Activated T-cell treated with anti-CD3 and anti-CD28 coated beads, Interleukin-2, amount 50 U/mL, for 1 hour (primary cell): ENCODE measurements at regions not wholly inside any gene's neighbourhood (a gene's known extent, or its start where the extent isn't known, plus 50 kb on each side); places are given as distances from the start of the nearest gene placed in this dataset.
A peak's percentile ranks its signal among the peaks of the same experiment; 100 is the strongest.
"Not testable (repeated sequence)": the region's sequence is repeated elsewhere in the genome, so short reads cannot be mapped to it uniquely, and the experiment has no call there.

Source experiments
- DNase-seq: peaks from one replicate; pipeline ENCODE4 v3.0.0-alpha.2; 2020

- DNase-seq = no peak
Observed at GRCh38 chr6:170006900-170007467, 255.6 kb downstream of the ERMARD start.

GRCh38 chr6:170006071-170006899 is 254.9 kb downstream of the ERMARD start:
- DNase-seq = no peak

GRCh38 chr6:170005665-170006064 is 254.2 kb downstream of the ERMARD start:
- DNase-seq = no peak

GRCh38 chr6:170004585-170005210 is 253.3 kb downstream of the ERMARD start:
- no peak for DNase-seq

- no peak for DNase-seq
Observed at GRCh38 chr6:170003451-170004160, 252.2 kb downstream of the ERMARD start.

GRCh38 chr6:170003027-170003426 is 251.6 kb downstream of the ERMARD start:
- DNase-seq = no peak

GRCh38 chr6:170001782-170002181 is 250.4 kb downstream of the ERMARD start:
- DNase-seq = not testable (repeated sequence)

GRCh38 chr6:170000071-170000843 is 248.8 kb downstream of the ERMARD start:
- no peak for DNase-seq

- DNase-seq = no peak
Observed at GRCh38 chr6:169999367-169999766, 247.9 kb downstream of the ERMARD start.

- DNase-seq = no peak
Observed at GRCh38 chr6:169998457-169998856, 247.0 kb downstream of the ERMARD start.

- no peak for DNase-seq
Observed at GRCh38 chr6:169997930-169998218, 246.5 kb downstream of the ERMARD start.

- no peak for DNase-seq
Observed at GRCh38 chr6:169997187-169997929, 245.9 kb downstream of the ERMARD start.

GRCh38 chr6:169996378-169997051 is 245.1 kb downstream of the ERMARD start:
- DNase-seq = no peak

GRCh38 chr6:169994739-169995138 is 243.3 kb downstream of the ERMARD start:
- no peak for DNase-seq

- peak; percentile 9 for DNase-seq
Observed at GRCh38 chr6:169993861-169994481, 242.5 kb downstream of the ERMARD start.

- DNase-seq = no peak
Observed at GRCh38 chr6:169991913-169992312, 240.5 kb downstream of the ERMARD start.

- DNase-seq = no peak
Observed at GRCh38 chr6:169991031-169991390, 239.6 kb downstream of the ERMARD start.

- DNase-seq = peak; percentile 28
Observed at GRCh38 chr6:169990095-169991030, 238.9 kb downstream of the ERMARD start.

- no peak for DNase-seq
Observed at GRCh38 chr6:169989594-169989993, 238.2 kb downstream of the ERMARD start.
